NCI-H2196 (cell line): ENCODE measurements at regions not wholly inside any gene's neighbourhood (a gene's known extent, or its start where the extent isn't known, plus 50 kb on each side); places are given as distances from the start of the nearest gene placed in this dataset.
"Not testable (repeated sequence)": the region's sequence is repeated elsewhere in the genome, so short reads cannot be mapped to it uniquely, and the experiment has no call there.

Source experiments
- DNase-seq: peaks from one replicate; lab custom pipeline; 2025; ENCODE audit not compliant: unreplicated experiment; lab: John Stamatoyannopoulos, UW

DNA sequence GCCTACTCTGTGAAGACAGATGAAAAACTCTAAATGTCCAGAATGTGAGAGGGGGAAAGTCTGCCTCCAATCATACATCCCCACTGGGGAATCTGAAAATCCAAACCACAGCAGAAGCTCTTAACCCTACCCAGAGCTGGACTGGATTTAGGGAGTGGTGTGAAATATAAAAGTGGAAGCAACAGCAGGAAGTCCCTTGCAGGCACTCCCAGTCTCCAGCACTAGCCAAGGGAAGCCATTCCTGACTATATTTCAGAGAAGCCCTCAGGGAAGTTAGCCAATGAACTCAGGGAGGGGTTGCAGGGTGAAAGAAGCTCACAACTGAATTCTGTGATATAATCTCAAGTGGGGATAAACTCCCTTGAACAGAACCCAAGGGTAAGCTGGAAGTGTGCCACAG lies 51.5 kb downstream of the CRPPA start:
- no peak for DNase-seq

GRCh38 chr7:16369309-16369708 lies 52.0 kb downstream of the CRPPA start:
- not testable (repeated sequence) for DNase-seq

GRCh38 chr7:16368885-16369284 lies 52.5 kb downstream of the CRPPA start:
- no peak for DNase-seq

DNA sequence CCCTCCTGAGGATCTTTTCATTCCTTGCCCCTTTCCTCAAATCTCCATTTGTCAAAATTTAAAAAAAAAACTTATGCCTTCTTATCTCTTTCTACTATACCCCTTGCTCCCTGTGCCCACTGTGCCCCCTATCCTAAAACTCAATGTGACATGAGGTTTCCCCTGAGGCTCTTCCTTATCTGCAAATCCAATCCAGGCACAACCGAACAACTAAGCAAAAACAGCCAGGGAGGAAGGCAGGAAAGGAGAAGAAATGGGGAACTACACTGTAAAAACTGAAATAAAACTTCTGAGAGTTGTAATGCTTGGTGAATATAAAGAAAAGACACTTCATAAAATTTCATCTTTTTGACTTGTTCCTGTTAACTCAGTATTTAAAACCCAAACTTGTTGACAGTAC lies 54.2 kb downstream of the CRPPA start:
- no peak for DNase-seq

- no peak for DNase-seq
Observed at GRCh38 chr7:16365952-16366351, 55.4 kb downstream of the CRPPA start.

DNA sequence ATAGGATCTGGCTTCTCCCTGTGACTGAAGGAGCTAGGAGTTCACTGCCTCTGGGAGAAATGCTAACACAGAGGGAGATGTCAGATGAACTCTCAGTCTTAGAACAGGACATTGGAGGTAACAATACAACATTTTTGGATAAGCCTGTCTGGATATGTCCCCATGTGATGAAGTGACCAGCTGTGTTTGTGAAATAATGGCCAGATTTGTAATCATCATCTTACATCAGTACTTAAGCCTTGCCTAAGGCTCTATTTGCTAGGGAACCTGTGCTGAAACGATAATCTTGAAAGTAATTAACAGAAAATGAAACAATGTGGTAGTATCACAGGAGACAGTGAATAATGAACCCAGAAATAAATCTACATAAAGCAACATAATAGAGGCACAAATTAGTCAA lies 56.2 kb downstream of the CRPPA start:
- no peak for DNase-seq

GRCh38 chr7:16359216-16359615 lies 62.1 kb downstream of the CRPPA start:
- no peak for DNase-seq

DNA sequence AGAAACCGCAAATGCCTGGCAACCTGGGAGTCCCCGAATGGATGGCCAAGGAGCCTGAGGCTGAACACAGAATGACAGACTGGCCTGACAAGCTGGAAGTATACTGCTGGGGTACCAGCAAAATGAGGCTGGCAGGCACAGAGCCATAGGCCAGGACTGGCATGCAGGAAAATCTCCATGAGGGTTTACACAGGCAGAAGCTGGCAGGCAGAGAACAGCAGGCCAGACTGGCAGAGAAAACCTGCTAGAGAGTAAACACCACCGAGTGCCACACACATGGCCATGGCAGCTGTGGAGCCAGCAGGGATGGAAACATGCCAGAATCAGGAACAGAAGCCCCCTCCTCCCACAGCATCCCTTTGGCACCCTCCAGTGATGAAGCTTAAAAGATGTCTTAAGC lies 63.4 kb downstream of the CRPPA start:
- DNase-seq, result no peak

DNA sequence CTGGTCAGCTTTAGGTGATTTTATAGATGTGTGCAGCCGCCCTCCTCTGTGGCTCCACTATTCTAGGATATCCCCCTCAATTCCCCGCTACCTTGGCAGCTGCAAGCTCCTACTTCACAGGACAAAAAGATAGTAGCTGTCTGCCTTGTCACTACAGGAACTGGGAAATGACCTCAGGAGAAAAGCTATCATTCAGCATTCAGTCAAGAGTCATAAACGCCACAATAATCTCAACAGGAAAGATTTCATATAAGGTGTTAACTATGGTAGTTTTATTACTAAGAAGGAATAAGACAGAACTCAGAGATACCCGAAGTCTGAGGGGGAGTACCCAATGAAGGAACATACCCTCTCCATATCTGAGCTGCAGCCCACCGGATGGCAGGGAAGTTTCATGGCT lies 63.9 kb downstream of the CRPPA start:
- no peak for DNase-seq

DNA sequence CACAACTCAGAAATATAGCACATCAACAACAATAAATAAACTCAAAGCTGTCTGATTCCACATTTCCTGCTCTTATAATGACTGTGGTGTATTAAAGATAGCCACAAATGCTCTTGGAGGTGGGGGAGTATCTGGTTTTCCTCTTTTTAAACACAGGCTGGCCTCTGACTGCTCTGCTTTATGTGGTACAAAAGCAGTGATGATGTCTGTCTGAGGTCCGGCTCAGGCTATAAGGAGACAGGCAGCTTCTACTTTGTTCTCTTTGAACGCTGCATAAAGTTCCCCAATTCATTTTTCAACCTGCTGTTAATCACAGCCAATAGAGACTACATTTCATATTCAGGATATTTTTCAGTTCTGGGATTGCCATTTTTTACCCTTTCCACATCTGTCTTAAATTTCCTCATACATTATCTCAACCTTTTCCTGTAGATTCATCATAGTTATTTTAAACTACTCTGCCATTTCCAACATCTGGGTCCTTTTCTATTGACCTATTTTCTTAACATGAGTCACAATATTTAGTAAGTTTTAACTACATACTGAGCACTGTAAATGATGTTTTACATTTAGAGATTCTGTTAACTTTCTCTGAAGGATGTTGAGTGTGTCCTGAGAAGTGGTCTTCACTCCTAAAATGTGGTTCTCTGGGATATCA lies 64.9 kb downstream of the CRPPA start:
- DNase-seq, result no peak

DNA sequence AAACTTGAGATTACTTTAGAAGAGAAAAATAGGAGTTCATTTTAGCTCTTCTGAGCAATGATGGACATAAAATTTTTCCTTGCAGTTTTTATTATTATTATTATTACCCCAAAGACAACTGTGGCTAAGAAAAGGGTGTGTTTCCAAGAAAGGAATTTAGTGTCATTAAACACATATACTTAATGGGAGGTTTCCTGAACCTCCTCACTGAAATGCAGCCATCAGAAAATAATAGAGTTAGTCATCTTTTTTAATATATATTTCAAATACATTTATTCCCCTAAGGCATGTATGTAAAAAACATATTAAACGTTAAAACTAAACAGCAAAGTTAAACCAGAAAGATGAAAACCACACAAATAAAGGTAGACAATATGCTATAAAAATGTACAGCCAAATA lies 66.8 kb downstream of the CRPPA start:
- DNase-seq, result no peak

DNA sequence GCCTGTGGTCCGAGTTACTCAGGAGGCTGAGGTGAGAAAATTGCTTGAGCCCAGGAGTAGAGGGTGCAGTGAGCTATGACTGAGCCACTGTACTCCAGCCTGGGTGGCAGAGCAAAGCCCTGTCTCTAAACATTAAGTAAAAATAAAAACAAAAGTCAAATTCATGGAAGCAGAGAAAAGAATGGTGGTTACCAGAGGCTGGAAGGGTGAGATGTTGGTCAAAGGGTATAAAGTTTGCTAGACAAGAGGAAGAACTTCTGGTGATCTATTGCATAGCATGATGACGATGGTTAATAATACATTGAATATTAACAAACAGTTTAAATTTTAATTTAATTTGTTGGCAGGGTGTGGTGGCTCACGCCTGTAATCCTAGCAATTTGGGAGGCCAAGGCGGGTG lies 68.1 kb downstream of the CRPPA start:
- no peak for DNase-seq

DNA sequence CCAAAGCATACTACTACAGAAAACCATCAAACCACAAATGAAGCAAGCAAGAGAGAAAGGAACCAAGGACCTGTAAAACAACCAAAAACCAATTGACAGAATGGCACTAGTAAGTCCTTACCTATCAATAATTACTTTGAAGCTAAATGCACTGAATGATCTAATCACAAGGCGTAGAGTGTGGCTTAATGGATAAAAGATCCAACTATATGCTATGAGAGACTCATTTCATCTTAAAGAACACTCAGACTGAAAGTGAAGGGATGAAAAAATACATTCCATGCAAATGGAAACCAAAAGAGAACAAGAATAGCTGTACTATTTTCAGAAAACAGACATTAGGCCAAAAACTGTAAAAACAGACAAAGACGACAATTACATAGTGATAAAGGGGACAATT lies 70.7 kb downstream of the CRPPA start:
- DNase-seq, result no peak

GRCh38 chr7:16348251-16348650 lies 73.1 kb downstream of the CRPPA start:
- no peak for DNase-seq

DNA sequence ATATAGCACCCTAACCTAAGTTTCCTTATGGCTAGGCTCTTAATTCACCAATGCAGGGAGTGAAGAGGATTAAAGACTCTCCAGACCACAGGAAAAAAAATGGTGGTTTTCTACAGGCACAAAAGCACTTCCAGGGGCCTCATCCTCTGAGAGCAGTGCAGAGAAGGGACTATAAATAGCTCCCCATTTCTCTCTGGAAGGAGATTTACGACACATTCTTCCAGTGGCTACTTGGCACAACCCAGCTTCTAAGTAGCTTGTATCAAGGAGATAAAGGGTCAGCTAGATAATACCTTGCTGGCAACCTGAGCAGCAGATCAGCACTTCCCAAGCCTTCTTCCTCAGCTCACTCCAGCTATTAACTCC lies 73.5 kb downstream of the CRPPA start:
- no peak for DNase-seq

GRCh38 chr7:16347066-16347826 lies 74.1 kb downstream of the CRPPA start:
- DNase-seq, result no peak

DNA sequence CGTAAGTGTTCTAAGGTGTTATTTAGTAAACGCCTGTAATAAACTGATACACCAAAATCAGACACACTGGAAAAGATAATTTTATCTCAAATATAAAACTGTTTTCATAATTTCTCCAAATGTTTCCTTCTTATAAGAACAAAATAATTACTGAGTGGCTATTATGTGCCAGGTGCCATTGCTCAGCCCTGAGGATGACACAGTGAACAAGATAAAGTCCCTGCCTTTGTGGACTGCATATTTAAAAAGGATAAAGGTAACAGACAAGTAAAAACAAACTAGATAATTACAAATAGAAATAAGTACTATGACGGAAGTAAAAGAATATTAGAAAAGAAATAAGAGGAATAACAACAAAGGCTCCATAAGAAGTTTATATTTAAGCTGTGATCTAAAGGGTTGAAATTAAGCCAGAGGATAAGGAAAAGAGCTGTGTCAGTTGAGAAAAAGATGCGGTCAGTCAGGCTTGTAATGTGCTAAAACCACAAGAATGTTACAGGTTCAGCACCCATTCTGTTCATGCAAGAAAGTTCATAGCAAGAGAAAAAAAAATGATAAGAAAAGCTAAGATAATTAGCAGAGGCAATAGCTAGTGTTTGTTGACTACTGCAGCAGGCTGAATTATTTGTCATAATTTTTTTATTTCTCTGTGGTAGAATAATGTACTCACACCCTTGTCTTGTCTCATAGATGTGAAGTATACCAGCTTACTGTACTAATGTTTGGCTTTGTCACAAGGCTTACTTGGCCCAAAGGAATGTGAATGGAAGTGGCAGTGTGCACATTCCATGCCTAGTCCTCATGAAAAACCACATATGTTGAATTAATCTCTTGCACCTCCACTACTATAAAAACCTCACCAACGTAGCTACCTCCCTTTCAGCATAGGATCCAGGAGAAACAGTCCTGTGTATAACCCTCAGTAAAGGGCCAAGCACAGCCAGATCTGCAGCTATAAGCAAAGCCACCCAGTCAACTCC lies 75.1 kb downstream of the CRPPA start:
- DNase-seq, result no peak

- no peak for DNase-seq
Observed at GRCh38 chr7:16344927-16345326, 76.4 kb downstream of the CRPPA start.

- DNase-seq, result no peak
Observed at GRCh38 chr7:16343612-16344011, 77.7 kb downstream of the CRPPA start.

DNA sequence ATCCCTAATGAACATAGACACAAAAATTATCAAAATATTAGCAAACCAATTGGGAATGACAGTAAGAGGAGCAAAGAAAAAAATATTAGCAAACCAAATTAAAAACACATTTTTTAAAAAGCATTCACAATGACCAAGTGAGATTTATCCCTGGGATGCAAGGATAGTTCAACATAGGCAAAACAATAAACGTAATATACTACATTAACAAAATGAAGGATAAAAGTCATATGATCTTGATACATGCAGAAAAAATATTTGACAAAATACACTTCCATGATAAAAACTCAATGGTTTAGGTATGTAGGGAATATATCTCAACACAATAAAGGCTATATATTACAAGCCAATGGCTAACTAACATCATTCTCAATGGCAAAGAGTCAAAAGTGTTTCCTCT lies 83.3 kb downstream of the CRPPA start:
- no peak for DNase-seq

- DNase-seq, result no peak
Observed at GRCh38 chr7:16326106-16326505, 95.2 kb downstream of the CRPPA start.

DNA sequence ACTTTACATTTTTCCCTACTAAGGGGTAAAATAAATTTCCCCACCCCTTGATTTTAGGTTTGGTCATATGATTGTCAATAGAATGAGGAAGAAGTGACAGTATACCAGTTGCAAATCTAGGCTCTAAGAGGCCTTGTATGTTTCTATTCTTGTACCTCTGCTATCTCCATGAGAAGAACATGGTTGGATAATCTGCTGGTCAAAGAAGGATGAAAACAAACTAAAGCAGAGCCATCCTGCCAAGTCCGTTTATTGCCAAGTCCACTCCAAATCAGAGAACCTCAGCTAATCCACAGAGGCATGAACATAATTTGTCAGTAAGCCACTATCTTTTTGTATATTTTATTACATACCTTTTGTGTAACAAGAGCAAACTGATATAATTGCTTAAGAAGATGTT lies 98.0 kb downstream of the CRPPA start:
- no peak for DNase-seq
